HFFc6 (cell line): ENCODE measurements at regions not wholly inside any gene's neighbourhood (a gene's known extent, or its start where the extent isn't known, plus 50 kb on each side); places are given as distances from the start of the nearest gene placed in this dataset.
"Not testable (repeated sequence)": the region's sequence is repeated elsewhere in the genome, so short reads cannot be mapped to it uniquely, and the experiment has no call there.

Experiments used
- DNase-seq: peaks from one replicate; pipeline ENCODE4 v3.0.0-alpha.2; 2018
- H3K27ac Mint-ChIP-seq: 2 replicates; pipeline ENCODE4 v1.8.0; 2020; ENCODE audit warnings: mild to moderate bottlenecking, mixed read lengths
- H3K27me3 Mint-ChIP-seq: 2 replicates; pipeline ENCODE4 v1.8.0; 2021; ENCODE audit warnings: mild to moderate bottlenecking, moderate library complexity, mixed read lengths; ENCODE audit not compliant: insufficient read depth
- H3K36me3 Mint-ChIP-seq: 2 replicates; pipeline ENCODE4 v1.8.0; 2021; ENCODE audit warnings: low read depth, mixed read lengths
- H3K4me1 Mint-ChIP-seq: 2 replicates; pipeline ENCODE4 v1.8.0; 2020; ENCODE audit warnings: low read depth, mixed read lengths
- H3K4me3 Mint-ChIP-seq: 2 replicates; pipeline ENCODE4 v1.8.0; 2020; ENCODE audit warnings: mild to moderate bottlenecking, moderate library complexity, mixed read lengths
- H3K9me3 Mint-ChIP-seq: 2 replicates; pipeline ENCODE4 v1.8.0; 2020; ENCODE audit warnings: mild to moderate bottlenecking, mixed read lengths
- TF ChIP-seq, protein P1 (sequence below): fragments of 200-600 bp; sonication (generic); IDR thresholded peaks from 2 replicates; pipeline ENCODE4 v1.5.0; 2021; ENCODE audit warnings: antibody characterized with exemption, mild to moderate bottlenecking

DNA sequence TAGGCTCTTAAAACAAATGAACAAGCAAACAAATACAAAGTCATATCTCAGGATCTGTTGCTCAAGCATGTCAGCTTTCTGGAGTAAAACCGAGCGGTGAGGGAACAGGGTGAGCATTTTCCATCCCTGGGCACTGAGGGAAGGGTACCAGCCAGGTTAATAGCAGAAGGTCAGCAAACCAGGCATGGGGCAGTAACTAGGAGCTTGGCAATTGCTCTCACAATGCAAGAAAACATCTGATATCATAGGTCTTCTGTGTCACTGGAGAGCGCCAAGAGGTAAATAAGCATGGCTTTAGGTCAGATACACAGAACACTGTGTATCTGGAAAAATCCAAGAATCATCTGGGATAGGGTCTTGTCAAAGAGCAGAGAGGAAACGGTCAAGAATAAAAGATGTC lies 521.7 kb upstream of the AUTS2 start:
- Mint-ChIP-seq H3K27me3 (peaks cover 4% of the 10 kb centered on the region), H3K27ac (no peak overlapping the region), H3K4me1 (no peaks in the 10 kb centered on the region), H3K9me3 (peaks cover 48% of the 10 kb centered on the region), H3K4me3 (no peak overlapping the region), H3K36me3 (peaks cover 7% of the 10 kb centered on the region; the same call in 1 of the 2 replicates)
- DNase-seq = no peak
- TF ChIP-seq, protein P1, sequence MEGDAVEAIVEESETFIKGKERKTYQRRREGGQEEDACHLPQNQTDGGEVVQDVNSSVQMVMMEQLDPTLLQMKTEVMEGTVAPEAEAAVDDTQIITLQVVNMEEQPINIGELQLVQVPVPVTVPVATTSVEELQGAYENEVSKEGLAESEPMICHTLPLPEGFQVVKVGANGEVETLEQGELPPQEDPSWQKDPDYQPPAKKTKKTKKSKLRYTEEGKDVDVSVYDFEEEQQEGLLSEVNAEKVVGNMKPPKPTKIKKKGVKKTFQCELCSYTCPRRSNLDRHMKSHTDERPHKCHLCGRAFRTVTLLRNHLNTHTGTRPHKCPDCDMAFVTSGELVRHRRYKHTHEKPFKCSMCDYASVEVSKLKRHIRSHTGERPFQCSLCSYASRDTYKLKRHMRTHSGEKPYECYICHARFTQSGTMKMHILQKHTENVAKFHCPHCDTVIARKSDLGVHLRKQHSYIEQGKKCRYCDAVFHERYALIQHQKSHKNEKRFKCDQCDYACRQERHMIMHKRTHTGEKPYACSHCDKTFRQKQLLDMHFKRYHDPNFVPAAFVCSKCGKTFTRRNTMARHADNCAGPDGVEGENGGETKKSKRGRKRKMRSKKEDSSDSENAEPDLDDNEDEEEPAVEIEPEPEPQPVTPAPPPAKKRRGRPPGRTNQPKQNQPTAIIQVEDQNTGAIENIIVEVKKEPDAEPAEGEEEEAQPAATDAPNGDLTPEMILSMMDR = no peak

DNA sequence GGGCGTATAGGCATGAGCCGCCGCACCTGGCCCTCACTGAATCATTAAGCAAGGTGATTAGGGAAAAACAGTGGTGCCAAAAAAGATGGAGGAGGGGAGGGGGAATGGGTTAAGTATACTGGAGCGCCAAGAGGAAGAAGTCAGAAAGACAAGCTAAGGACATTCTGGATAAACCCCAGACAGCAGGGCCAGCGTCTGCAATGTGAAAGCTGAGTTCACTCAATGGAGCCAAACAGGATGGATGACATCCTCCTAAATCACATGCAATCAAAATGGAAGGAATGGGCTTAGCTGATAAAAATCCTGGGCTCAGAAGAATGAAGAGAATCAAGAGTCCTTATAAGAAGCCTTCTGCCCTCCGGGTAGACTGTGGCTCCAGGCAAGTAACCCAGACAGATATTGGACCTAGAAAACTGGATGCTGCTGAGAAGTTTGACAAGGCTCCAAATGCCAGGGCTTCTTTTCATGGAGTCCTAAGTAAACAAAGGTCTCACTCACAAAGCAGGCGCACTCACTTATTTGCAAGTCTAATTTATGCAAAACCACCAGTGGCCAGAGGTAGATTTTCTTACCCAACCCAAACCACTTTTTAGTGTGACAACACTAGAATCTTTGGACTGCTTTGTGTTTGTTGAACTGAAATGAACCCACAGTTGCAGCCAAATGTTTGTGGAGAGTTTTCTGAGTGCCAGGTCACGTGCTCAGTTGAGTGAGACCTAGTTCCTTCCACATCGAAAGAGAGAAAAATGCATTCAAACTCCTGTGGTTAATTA lies 519.1 kb upstream of the AUTS2 start:
- TF ChIP-seq, protein P1 = no peak

DNA sequence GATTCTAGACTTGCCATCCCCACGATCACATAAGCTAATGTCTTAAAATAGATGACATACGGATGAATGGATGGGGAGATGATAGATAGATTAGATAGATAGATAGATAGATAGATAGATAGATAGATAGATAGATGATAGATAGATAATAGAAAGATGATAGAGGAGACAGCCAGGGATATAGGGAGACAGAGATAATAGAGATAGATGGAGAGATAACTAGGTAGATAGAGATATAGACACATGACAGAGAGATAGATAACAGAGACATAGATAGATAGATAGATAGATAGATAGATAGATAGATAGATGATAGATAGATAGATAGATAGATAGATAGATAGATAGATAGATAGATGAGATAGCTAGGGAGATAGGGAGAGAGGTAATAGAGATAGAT lies 511.0 kb upstream of the AUTS2 start:
- H3K27me3 Mint-ChIP-seq, H3K27ac Mint-ChIP-seq, DNase-seq, H3K4me3 Mint-ChIP-seq, H3K4me1 Mint-ChIP-seq, H3K36me3 Mint-ChIP-seq: not testable (repeated sequence)
- peaks cover 41% of the 10 kb centered on the region for H3K9me3 Mint-ChIP-seq

More for the DNA sequence above, 519.1 kb upstream of the AUTS2 start:
- no peak for DNase-seq
- peaks cover 1% of the 10 kb centered on the region; the same call in 1 of the 2 replicates for H3K27me3 Mint-ChIP-seq
- peaks cover 52% of the 10 kb centered on the region for H3K9me3 Mint-ChIP-seq
- no peak overlapping the region for H3K27ac Mint-ChIP-seq
- peaks cover 7% of the 10 kb centered on the region for H3K36me3 Mint-ChIP-seq
- no peaks in the 10 kb centered on the region for H3K4me1 Mint-ChIP-seq
- H3K4me3 Mint-ChIP-seq = no peak overlapping the region

DNA sequence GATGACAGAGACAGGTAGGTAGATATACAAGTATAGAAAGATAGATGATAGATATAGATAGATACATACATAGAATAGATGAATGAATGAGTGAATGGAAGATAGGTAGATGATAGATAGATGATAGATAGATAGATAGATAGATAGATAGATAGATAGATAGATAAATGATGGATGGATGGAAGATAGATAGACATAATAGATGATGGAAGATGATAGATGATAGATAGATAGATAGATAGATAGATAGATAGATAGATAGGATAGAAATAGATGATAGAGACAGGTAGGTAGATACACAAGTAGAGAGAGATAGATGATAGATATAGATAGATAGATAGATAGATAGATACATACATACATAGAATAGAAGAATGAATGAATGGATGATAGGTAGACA lies 510.1 kb upstream of the AUTS2 start:
- H3K27ac Mint-ChIP-seq = no peak overlapping the region
- peaks cover 37% of the 10 kb centered on the region for H3K9me3 Mint-ChIP-seq
- H3K27me3 Mint-ChIP-seq = peaks cover 1% of the 10 kb centered on the region

DNA sequence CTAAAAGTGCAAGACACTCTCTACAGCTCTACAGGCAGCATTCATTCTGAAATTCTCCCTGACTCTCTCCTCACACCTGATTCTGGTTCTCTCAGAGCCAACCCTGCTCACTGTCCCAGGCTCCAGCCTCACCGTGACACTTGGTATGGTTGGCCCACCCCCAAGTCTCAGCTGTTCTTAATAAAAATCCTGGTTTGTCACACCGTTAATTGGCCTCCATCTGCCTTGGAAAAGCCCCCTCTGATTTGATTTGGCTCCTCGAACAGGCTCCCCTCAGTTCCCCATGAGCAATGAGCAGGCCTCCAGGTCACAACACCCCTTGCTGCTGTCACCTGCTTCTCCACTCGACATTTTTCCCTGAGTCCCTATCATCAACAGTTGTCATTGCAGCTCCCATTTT lies 507.3 kb upstream of the AUTS2 start:
- H3K4me1 Mint-ChIP-seq = no peaks in the 10 kb centered on the region
- H3K36me3 Mint-ChIP-seq = no peaks in the 10 kb centered on the region; the same call in 1 of the 2 replicates
- DNase-seq = no peak
- H3K9me3 Mint-ChIP-seq = peaks cover 41% of the 10 kb centered on the region
- no peak overlapping the region for H3K27ac Mint-ChIP-seq
- H3K4me3 Mint-ChIP-seq = no peak overlapping the region
- H3K27me3 Mint-ChIP-seq = peaks cover 1% of the 10 kb centered on the region
- TF ChIP-seq, protein P1 = no peak

More for the DNA sequence above, 510.1 kb upstream of the AUTS2 start:
- no peak for DNase-seq
- Mint-ChIP-seq H3K4me1 (no peaks in the 10 kb centered on the region), H3K36me3 (no peaks in the 10 kb centered on the region; the same call in 1 of the 2 replicates), H3K4me3 (no peak overlapping the region)
- TF ChIP-seq, protein P1 = no peak

DNA sequence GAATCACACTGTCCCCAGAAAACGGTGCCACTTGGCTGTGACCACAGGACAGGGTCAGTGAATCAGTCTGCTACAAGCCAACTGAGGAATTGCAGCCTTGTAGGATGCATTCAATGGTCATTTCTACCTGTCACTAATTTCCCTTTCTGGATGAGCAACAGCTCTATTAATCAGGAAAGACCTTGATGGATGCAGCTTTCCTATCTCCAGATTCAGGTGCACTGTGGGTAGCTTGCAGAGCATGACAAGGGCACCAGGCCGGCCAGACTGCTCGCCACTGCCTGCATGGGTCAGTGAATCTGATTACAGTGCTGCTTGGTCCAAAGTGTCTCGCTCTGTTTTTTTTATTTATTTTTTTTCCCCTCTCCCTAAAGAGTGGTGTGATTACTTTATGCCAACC lies 506.8 kb upstream of the AUTS2 start:
- TF ChIP-seq, protein P1 = no peak
- no peak for DNase-seq
- Mint-ChIP-seq H3K27ac (no peak overlapping the region), H3K27me3 (peaks cover 2% of the 10 kb centered on the region), H3K36me3 (no peaks in the 10 kb centered on the region; the same call in 1 of the 2 replicates), H3K4me3 (no peak overlapping the region), H3K9me3 (peaks cover 40% of the 10 kb centered on the region), H3K4me1 (no peaks in the 10 kb centered on the region)
